Upper lobe of left lung (tissue), 6 donors: ENCODE measurements at regions not wholly inside any gene's neighbourhood (a gene's known extent, or its start where the extent isn't known, plus 50 kb on each side); places are given as distances from the start of the nearest gene placed in this dataset.

Experiments used
- ATAC-seq, 2 donors: fragments of 200-7000 bp; cut with Tn5 transposase; one replicate each; pipeline ENCODE4 v1.9.1; 2022; ENCODE audit warnings: mild to moderate bottlenecking in 2 of 2, moderate library complexity in 2 of 2; ENCODE audit not compliant: low FRiP score in 2 of 2
- DNase-seq, 2 donors: peaks; one replicate each; pipeline ENCODE4 v3.0.0-alpha.2; 2019 to 2020
- H3K27ac ChIP-seq, 4 donors: fragments of 200-600 bp; sonication (generic); one replicate each; pipeline ENCODE4 v1.5.1; 2016 to 2019
- H3K27me3 ChIP-seq, 4 donors: fragments of 200-600 bp; sonication (generic); one replicate each; pipeline ENCODE4 v1.5.1; 2017 to 2019
- H3K36me3 ChIP-seq, 4 donors: fragments of 200-600 bp; sonication (generic); one replicate each; pipeline ENCODE4 v1.5.1; 2016 to 2019
- H3K4me1 ChIP-seq, 4 donors: fragments of 200-600 bp; sonication (generic); one replicate each; pipeline ENCODE4 v1.5.1; 2018 to 2019
- H3K4me3 ChIP-seq, 4 donors: fragments of 200-600 bp; sonication (generic); one replicate each; pipeline ENCODE4 v1.5.1; 2017 to 2019; ENCODE audit warnings: mild to moderate bottlenecking in 2 of 4, moderate library complexity in 1 of 4
- H3K9me3 ChIP-seq, 4 donors: fragments of 200-600 bp; sonication (generic); one replicate each; pipeline ENCODE4 v1.5.1; 2018 to 2019
- EP300 ChIP-seq, 4 donors: sonication (generic); formaldehyde crosslinking; IDR thresholded peaks; one replicate each; pipeline ENCODE4 v1.5.1; 2017; ENCODE audit warnings: antibody characterized with exemption in 4 of 4, control low read depth in 2 of 4
- POLR2A ChIP-seq, 4 donors: fragments of 450-650 bp; IDR thresholded peaks; one replicate each; pipeline ENCODE4 v1.5.1; 2016 to 2017; ENCODE audit warnings: antibody characterized with exemption in 4 of 4, mild to moderate bottlenecking in 2 of 4
- POLR2AphosphoS5 ChIP-seq, 2 donors: sonication (generic); formaldehyde crosslinking; IDR thresholded peaks; one replicate each; pipeline ENCODE4 v1.5.1; 2017; ENCODE audit warnings: antibody characterized with exemption in 2 of 2
- WGBS, 2 donors: methylation state at CpG; one replicate each; pipeline ENCODE4 v1.1.5; 2017 to 2018; 5-methylcytosine and 5-hydroxymethylcytosine counted together
- TF ChIP-seq, protein P1 (sequence below), 6 experiments: fragments of 450-650 bp in 4 of 6; fragments of 200-600 bp in 2 of 6; sonication (generic) in 2 of 6; IDR thresholded peaks; one replicate each; pipeline ENCODE4 v1.5.1; 2016 to 2019; ENCODE audit warnings: antibody characterized with exemption in 6 of 6
- donor health status: DM: no; HTN: no; CAD: no; lungs with moderate emphysema.
- donor health status: DM: no; HTN: yes; CAD: no; lungs with severe emphysema.

GRCh38 chrY:7457286-7458015 lies 545.9 kb upstream of the AMELY start:
- no peaks in the 10 kb centered on the region for H3K36me3 ChIP-seq
- no peak overlapping the region for H3K4me3 ChIP-seq
- no peaks in the 10 kb centered on the region for H3K27me3 ChIP-seq
- WGBS, 2 donors: 64% methylated on average over 4 of the region's 4 CpGs; no CpG with 5 or more reads in 1 of the 2 donors
- ATAC-seq (peak in 1 of 2 donors; percentile 65), DNase-seq (no peak)
- TF ChIP-seq POLR2A (IDR thresholded peaks at IDR 0.05) (no peak), POLR2AphosphoS5 (IDR thresholded peaks at IDR 0.05) (no peak), EP300 (IDR thresholded peaks at IDR 0.05) (no peak)
- TF ChIP-seq, protein P1, sequence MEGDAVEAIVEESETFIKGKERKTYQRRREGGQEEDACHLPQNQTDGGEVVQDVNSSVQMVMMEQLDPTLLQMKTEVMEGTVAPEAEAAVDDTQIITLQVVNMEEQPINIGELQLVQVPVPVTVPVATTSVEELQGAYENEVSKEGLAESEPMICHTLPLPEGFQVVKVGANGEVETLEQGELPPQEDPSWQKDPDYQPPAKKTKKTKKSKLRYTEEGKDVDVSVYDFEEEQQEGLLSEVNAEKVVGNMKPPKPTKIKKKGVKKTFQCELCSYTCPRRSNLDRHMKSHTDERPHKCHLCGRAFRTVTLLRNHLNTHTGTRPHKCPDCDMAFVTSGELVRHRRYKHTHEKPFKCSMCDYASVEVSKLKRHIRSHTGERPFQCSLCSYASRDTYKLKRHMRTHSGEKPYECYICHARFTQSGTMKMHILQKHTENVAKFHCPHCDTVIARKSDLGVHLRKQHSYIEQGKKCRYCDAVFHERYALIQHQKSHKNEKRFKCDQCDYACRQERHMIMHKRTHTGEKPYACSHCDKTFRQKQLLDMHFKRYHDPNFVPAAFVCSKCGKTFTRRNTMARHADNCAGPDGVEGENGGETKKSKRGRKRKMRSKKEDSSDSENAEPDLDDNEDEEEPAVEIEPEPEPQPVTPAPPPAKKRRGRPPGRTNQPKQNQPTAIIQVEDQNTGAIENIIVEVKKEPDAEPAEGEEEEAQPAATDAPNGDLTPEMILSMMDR (IDR thresholded peaks at IDR 0.05): no peak
- no peak overlapping the region for H3K27ac ChIP-seq
- no peaks in the 10 kb centered on the region for H3K4me1 ChIP-seq
- H3K9me3 ChIP-seq: no peaks in the 10 kb centered on the region

- Histone ChIP-seq H3K27ac (no peak overlapping the region), H3K4me3 (no peak overlapping the region), H3K36me3 (no peaks in the 10 kb centered on the region), H3K4me1 (no peaks in the 10 kb centered on the region), H3K9me3 (no peaks in the 10 kb centered on the region), H3K27me3 (no peaks in the 10 kb centered on the region)
- 78% methylated on average over 4 of the region's 4 CpGs; no CpG with 5 or more reads in 1 of the 2 donors for WGBS, 2 donors
- ATAC-seq (peak in 1 of 2 donors; percentile 54), DNase-seq (no peak)
- TF ChIP-seq, protein P1 (IDR thresholded peaks at IDR 0.05): no peak
- TF ChIP-seq EP300 (IDR thresholded peaks at IDR 0.05) (no peak), POLR2AphosphoS5 (IDR thresholded peaks at IDR 0.05) (no peak), POLR2A (IDR thresholded peaks at IDR 0.05) (no peak)
Measured at GRCh38 chrY:7455626-7456025, 544.1 kb upstream of the AMELY start.

GRCh38 chrY:7453336-7453735 lies 541.8 kb upstream of the AMELY start:
- ATAC-seq (no peak), DNase-seq (no peak)
- H3K27me3 ChIP-seq: no peaks in the 10 kb centered on the region
- no peak overlapping the region for H3K27ac ChIP-seq
- H3K4me1 ChIP-seq: no peaks in the 10 kb centered on the region
- no peaks in the 10 kb centered on the region for H3K9me3 ChIP-seq
- H3K4me3 ChIP-seq: no peak overlapping the region
- TF ChIP-seq EP300 (IDR thresholded peaks at IDR 0.05) (no peak), POLR2A (IDR thresholded peaks at IDR 0.05) (no peak), POLR2AphosphoS5 (IDR thresholded peaks at IDR 0.05) (no peak)
- TF ChIP-seq, protein P1 (IDR thresholded peaks at IDR 0.05): no peak
- WGBS, 2 donors: 100% methylated on average over 1 of the region's 5 CpGs; no CpG with 5 or more reads in 1 of the 2 donors
- H3K36me3 ChIP-seq: no peaks in the 10 kb centered on the region

DNA sequence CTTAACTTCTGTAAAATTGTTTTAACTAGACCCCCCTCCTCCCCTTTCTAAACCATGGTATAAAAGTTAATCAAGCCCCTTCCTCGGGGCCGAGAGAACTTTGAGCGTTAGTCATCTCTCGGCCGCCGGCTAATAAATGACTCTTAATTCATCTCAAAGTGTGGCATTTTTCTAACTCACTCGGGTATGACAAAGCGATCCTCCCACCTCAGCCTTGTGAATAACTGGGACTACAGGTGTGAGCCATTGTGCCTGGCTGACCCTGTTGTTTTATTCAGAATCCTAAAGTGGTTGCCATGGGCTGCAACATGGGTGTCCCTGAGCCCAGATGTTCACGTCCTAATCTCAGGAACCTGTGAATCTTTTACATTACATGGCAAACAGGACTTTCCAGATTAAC lies 540.7 kb upstream of the AMELY start:
- no peak overlapping the region for H3K27ac ChIP-seq
- TF ChIP-seq, protein P1 (IDR thresholded peaks at IDR 0.05): no peak
- TF ChIP-seq EP300 (IDR thresholded peaks at IDR 0.05): no peak
- no peak for TF ChIP-seq POLR2AphosphoS5 (IDR thresholded peaks at IDR 0.05)
- no peak for TF ChIP-seq POLR2A (IDR thresholded peaks at IDR 0.05)
- no peaks in the 10 kb centered on the region for H3K9me3 ChIP-seq
- DNase-seq (no peak), ATAC-seq (no peak)
- no peaks in the 10 kb centered on the region for H3K36me3 ChIP-seq
- H3K27me3 ChIP-seq: no peaks in the 10 kb centered on the region
- no peak overlapping the region for H3K4me3 ChIP-seq
- 86% methylated on average over 9 of the region's 9 CpGs; no CpG with 5 or more reads in 1 of the 2 donors for WGBS, 2 donors
- H3K4me1 ChIP-seq: no peaks in the 10 kb centered on the region

GRCh38 chrY:7449860-7450259 lies 538.3 kb upstream of the AMELY start:
- H3K4me1 ChIP-seq: no peaks in the 10 kb centered on the region
- peak in 1 of 2 donors; percentile 8 for ATAC-seq
- no peak for DNase-seq
- WGBS, 2 donors: 58% methylated on average over 2 of the region's 2 CpGs; no CpG with 5 or more reads in 1 of the 2 donors
- no peaks in the 10 kb centered on the region for H3K9me3 ChIP-seq
- no peak overlapping the region for H3K27ac ChIP-seq
- H3K4me3 ChIP-seq: no peak overlapping the region
- no peaks in the 10 kb centered on the region for H3K27me3 ChIP-seq
- no peaks in the 10 kb centered on the region for H3K36me3 ChIP-seq
- peak in 1 of 4 donors; percentile 2 for TF ChIP-seq EP300 (IDR thresholded peaks at IDR 0.05)
- TF ChIP-seq, protein P1 (IDR thresholded peaks at IDR 0.05): no peak
- no peak for TF ChIP-seq POLR2AphosphoS5 (IDR thresholded peaks at IDR 0.05)
- TF ChIP-seq POLR2A (IDR thresholded peaks at IDR 0.05): no peak
